ENCODE measurements at regions not wholly inside any gene's neighbourhood (a gene's known extent, or its start where the extent isn't known, plus 50 kb on each side); places are given as distances from the start of the nearest gene placed in this dataset.

DNA sequence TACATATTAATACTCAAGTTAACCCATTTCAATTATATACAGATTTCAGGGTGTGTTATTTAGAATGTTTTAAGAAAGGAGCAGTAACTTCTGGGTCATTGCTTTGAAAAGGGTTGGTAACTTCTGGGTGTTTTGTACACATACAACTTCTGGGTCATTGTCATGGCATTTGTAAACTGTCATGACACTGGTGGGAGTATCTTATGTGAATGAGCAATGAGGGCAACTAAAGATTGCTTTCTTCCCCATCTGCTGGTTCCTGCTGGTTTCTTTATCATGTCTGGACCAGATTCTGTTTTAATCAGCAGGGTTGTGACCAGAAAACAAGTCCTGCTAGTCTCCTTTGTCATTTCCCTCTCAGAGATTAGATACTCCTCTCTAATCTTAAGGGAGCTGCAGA, 713.3 kb downstream of the LRFN5 start:
- TF ChIP-seq, protein P1, sequence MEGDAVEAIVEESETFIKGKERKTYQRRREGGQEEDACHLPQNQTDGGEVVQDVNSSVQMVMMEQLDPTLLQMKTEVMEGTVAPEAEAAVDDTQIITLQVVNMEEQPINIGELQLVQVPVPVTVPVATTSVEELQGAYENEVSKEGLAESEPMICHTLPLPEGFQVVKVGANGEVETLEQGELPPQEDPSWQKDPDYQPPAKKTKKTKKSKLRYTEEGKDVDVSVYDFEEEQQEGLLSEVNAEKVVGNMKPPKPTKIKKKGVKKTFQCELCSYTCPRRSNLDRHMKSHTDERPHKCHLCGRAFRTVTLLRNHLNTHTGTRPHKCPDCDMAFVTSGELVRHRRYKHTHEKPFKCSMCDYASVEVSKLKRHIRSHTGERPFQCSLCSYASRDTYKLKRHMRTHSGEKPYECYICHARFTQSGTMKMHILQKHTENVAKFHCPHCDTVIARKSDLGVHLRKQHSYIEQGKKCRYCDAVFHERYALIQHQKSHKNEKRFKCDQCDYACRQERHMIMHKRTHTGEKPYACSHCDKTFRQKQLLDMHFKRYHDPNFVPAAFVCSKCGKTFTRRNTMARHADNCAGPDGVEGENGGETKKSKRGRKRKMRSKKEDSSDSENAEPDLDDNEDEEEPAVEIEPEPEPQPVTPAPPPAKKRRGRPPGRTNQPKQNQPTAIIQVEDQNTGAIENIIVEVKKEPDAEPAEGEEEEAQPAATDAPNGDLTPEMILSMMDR (IDR thresholded peaks at IDR 0.05), result no peak
- TF ChIP-seq POLR2A (IDR thresholded peaks at IDR 0.05), result no peak

Measured in lower leg skin (tissue), 3 donors.